Hepatocyte (in vitro differentiated cells): ENCODE measurements at regions not wholly inside any gene's neighbourhood (a gene's known extent, or its start where the extent isn't known, plus 50 kb on each side); places are given as distances from the start of the nearest gene placed in this dataset.

Experiments
- CTCF ChIP-seq: fragments of 200-600 bp; sonication (generic); IDR thresholded peaks from 2 replicates; pipeline ENCODE4 v1.5.1; 2016; ENCODE audit warnings: antibody characterized with exemption, mild to moderate bottlenecking; ENCODE audit not compliant: poor library complexity
- EZH2phosphoT487 ChIP-seq: fragments of 200-600 bp; sonication (generic); IDR thresholded peaks from one replicate; pipeline ENCODE4 v1.6.1; 2018; ENCODE audit warnings: antibody characterized with exemption, mild to moderate bottlenecking, low read depth, moderate library complexity; ENCODE audit not compliant: unreplicated experiment, severe bottlenecking

GRCh38 chr3:96214941-96215340 lies 599.5 kb upstream of the EPHA6 start:
- TF ChIP-seq CTCF (no peak), EZH2phosphoT487 (no peak)
